Activated naive CD4-positive, alpha-beta T cell treated with anti-CD3 and anti-CD28 coated beads, Interleukin-2, amount 10 ng/mL, durations not matched to agents 7 days and 5 days (primary cell): ENCODE measurements at regions not wholly inside any gene's neighbourhood (a gene's known extent, or its start where the extent isn't known, plus 50 kb on each side); places are given as distances from the start of the nearest gene placed in this dataset.

Experiments used
- CTCF ChIA-PET: fragments of 350-600 bp; sonication (Branson Sonifier 250); formaldehyde crosslinking; loops from one replicate; lab custom pipeline; 2021; ENCODE audit warnings: antibody characterized with exemption; lab: Charles Lee
- DNase-seq: peaks from one replicate; pipeline ENCODE4 v3.0.0-alpha.2; 2020
- H3K27ac Mint-ChIP-seq: one replicate; pipeline ENCODE4 v1.8.0; 2021; ENCODE audit warnings: mild to moderate bottlenecking, moderate library complexity, mixed read lengths
- H3K27me3 Mint-ChIP-seq: one replicate; pipeline ENCODE4 v1.8.0; 2021; ENCODE audit warnings: mild to moderate bottlenecking, mixed read lengths
- H3K36me3 Mint-ChIP-seq: one replicate; pipeline ENCODE4 v1.8.0; 2021; ENCODE audit warnings: mixed read lengths
- H3K4me1 Mint-ChIP-seq: one replicate; pipeline ENCODE4 v1.8.0; 2021; ENCODE audit warnings: mixed read lengths
- H3K4me3 Mint-ChIP-seq: one replicate; pipeline ENCODE4 v1.8.0; 2021; ENCODE audit warnings: mild to moderate bottlenecking, moderate library complexity, mixed read lengths
- H3K9me3 Mint-ChIP-seq: one replicate; pipeline ENCODE4 v1.8.0; 2021; ENCODE audit warnings: mixed read lengths

DNA sequence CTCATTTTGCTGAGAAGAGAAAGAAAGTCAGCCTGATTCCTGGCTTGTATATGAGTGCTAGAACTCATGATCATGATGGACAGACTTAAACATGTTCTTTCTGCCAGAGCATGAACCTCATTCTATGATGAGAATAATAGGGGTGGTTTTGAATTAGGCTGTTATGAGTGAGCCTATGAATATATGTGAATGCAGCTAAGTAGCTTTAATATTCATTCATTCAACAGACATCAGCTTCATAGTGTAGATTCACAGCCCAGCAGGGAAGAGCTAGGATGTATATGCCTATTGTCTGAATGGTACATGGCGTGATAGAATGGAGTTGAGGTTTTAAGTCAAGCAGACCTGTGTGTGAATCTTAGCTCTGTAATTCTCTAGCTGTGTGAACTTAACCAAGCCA, 573.2 kb downstream of the DHX35 start:
- CTCF ChIA-PET, result no interaction called here
- Mint-ChIP-seq H3K9me3 (no peaks in the 10 kb centered on the region), H3K27ac (no peak overlapping the region), H3K36me3 (no peaks in the 10 kb centered on the region), H3K27me3 (peaks cover 4% of the 10 kb centered on the region), H3K4me3 (no peak overlapping the region), H3K4me1 (no peaks in the 10 kb centered on the region)
- DNase-seq, result no peak

- H3K36me3 Mint-ChIP-seq, result no peaks in the 10 kb centered on the region
- no peaks in the 10 kb centered on the region for H3K9me3 Mint-ChIP-seq
- no peaks in the 10 kb centered on the region for H3K4me1 Mint-ChIP-seq
- no peak overlapping the region for H3K4me3 Mint-ChIP-seq
- CTCF ChIA-PET, result no interaction called here
- peaks cover 4% of the 10 kb centered on the region for H3K27me3 Mint-ChIP-seq
- H3K27ac Mint-ChIP-seq, result no peak overlapping the region
- no peak for DNase-seq
Observed at GRCh38 chr20:39534846-39535245, 572.7 kb downstream of the DHX35 start.

DNA sequence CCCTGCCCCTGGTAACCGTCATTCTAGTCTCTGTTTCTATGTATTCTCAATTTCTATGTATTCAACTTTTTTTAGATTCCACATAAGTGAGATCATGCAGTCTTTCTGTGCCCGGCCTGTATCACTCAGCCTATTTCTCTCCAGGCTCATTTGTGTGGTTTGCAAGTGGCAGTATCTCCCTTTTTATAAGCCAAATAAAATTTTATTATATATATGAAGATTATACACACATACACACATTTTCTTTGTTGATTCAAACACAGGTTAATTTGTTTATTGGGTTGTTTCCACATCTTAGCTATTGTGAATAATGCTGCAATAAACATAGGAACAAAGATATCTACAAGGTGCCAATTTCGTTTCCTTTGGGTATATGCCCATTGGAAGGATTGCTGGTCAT, 571.7 kb downstream of the DHX35 start:
- Mint-ChIP-seq H3K27ac (no peak overlapping the region), H3K27me3 (peaks cover 4% of the 10 kb centered on the region), H3K4me1 (no peaks in the 10 kb centered on the region), H3K36me3 (no peaks in the 10 kb centered on the region), H3K9me3 (no peaks in the 10 kb centered on the region), H3K4me3 (no peak overlapping the region)
- DNase-seq, result no peak
- CTCF ChIA-PET, result no interaction called here

- no peaks in the 10 kb centered on the region for H3K9me3 Mint-ChIP-seq
- peaks cover 4% of the 10 kb centered on the region for H3K27me3 Mint-ChIP-seq
- no peak overlapping the region for H3K27ac Mint-ChIP-seq
- no peak for DNase-seq
- no peaks in the 10 kb centered on the region for H3K4me1 Mint-ChIP-seq
- CTCF ChIA-PET, result no interaction called here
- no peaks in the 10 kb centered on the region for H3K36me3 Mint-ChIP-seq
- no peak overlapping the region for H3K4me3 Mint-ChIP-seq
Observed at GRCh38 chr20:39532205-39532604, 570.1 kb downstream of the DHX35 start.

DNA sequence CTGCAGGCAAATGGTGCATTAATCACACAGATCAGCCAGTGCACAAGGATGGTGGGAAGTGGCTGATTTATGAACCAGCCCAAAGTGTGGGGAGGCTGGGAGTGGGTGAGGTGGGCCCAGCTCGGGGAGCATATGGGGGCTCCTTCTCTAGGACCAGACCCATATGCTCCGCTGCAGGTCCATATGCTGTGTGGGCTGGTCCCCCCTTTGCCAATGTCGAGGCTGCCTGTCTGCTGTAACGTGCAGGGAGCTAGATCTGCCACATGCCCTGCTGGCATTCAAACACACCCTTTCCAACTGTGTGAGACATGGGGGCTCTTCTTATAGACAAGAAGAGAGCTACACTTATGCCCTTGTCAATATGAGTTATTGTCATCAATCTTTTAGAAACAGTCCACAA, 566.3 kb downstream of the DHX35 start:
- no peak overlapping the region for H3K4me3 Mint-ChIP-seq
- CTCF ChIA-PET, result no interaction called here
- no peak overlapping the region for H3K27ac Mint-ChIP-seq
- H3K27me3 Mint-ChIP-seq, result peaks cover 4% of the 10 kb centered on the region
- no peaks in the 10 kb centered on the region for H3K9me3 Mint-ChIP-seq
- no peaks in the 10 kb centered on the region for H3K4me1 Mint-ChIP-seq
- no peaks in the 10 kb centered on the region for H3K36me3 Mint-ChIP-seq
- no peak for DNase-seq

DNA sequence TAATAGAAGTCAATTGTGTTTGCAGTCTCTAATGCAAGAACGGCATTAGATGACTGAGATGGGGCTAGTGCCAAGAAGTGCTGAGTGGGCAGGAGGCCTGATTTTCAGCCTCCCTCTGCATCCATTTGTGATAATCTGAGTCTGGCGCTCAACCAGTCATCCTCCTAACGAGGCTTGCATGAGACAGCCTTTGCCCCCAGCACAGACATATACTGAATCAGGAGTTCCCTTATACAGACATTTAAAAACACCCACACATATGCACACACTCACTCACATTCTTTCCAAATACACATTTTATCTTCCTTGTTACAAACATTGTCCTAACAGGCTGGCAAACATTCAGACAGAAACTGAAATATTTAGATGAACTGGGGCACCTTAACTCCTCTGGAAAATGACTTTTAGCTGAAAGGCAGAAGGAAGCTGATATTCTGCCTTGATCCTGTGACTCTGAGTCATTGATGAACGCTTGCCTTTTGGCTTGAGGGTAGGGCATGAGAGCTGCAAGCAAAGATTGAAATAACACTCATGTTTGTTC, 562.3 kb downstream of the DHX35 start:
- CTCF ChIA-PET, result no interaction called here
- no peak for DNase-seq
- Mint-ChIP-seq H3K27ac (no peak overlapping the region), H3K9me3 (peaks cover 4% of the 10 kb centered on the region), H3K36me3 (no peaks in the 10 kb centered on the region), H3K4me1 (no peaks in the 10 kb centered on the region), H3K4me3 (no peak overlapping the region), H3K27me3 (no peaks in the 10 kb centered on the region)

DNA sequence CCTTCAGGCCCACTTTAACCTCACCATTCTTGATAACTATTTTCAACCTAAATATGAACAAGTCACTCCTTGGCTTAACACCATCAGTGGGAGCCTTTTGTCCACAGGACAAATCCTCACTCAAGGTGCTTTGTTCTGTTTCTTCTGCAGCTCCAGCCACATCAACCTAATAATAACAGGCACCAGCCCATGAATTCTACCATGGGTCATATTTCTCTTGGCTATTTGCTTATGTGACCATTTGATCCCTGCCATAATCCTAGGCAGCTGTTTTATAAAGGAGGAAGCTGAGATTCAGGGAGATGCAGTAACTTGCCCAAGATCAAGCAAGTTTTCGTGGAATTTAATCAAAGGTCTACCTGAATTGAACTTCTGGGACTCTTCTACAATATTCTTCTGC, 561.3 kb downstream of the DHX35 start:
- Mint-ChIP-seq H3K9me3 (peaks cover 4% of the 10 kb centered on the region), H3K4me1 (no peaks in the 10 kb centered on the region), H3K4me3 (no peak overlapping the region), H3K27ac (no peak overlapping the region), H3K36me3 (no peaks in the 10 kb centered on the region), H3K27me3 (no peaks in the 10 kb centered on the region)
- CTCF ChIA-PET, result no interaction called here
- DNase-seq, result no peak

GRCh38 chr20:39518654-39519053, 556.5 kb downstream of the DHX35 start:
- no peak for DNase-seq
- no peaks in the 10 kb centered on the region for H3K4me1 Mint-ChIP-seq
- CTCF ChIA-PET, result no interaction called here
- no peak overlapping the region for H3K27ac Mint-ChIP-seq
- peaks cover 9% of the 10 kb centered on the region for H3K9me3 Mint-ChIP-seq
- H3K4me3 Mint-ChIP-seq, result no peak overlapping the region
- H3K36me3 Mint-ChIP-seq, result no peaks in the 10 kb centered on the region
- no peaks in the 10 kb centered on the region for H3K27me3 Mint-ChIP-seq

- Mint-ChIP-seq H3K27ac (no peak overlapping the region), H3K9me3 (peaks cover 9% of the 10 kb centered on the region), H3K4me3 (no peak overlapping the region), H3K27me3 (no peaks in the 10 kb centered on the region), H3K36me3 (no peaks in the 10 kb centered on the region), H3K4me1 (no peaks in the 10 kb centered on the region)
- CTCF ChIA-PET, result no interaction called here
- no peak for DNase-seq
Observed at GRCh38 chr20:39516964-39517363, 554.8 kb downstream of the DHX35 start.

DNA sequence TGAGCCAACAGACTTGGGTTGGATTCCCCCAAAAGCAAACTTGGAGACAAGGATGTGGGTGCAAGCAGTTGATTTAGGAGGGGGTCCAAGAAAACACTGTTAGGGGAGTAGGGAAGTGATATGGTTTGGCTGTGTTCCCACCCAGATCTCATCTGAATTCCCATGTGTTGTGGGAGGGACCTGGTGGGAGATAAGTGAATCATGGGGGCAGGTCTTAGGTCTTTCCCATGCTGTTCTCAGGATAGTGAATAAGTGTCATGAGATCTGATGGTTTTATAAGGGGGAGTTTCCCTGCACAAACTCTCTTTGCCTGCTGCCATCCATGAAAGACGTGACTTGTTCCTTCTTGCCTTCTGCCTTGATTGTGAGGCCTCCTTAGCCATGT, 542.6 kb downstream of the DHX35 start:
- Mint-ChIP-seq H3K9me3 (no peaks in the 10 kb centered on the region), H3K27me3 (no peaks in the 10 kb centered on the region), H3K36me3 (no peaks in the 10 kb centered on the region), H3K27ac (no peak overlapping the region), H3K4me3 (no peak overlapping the region), H3K4me1 (no peaks in the 10 kb centered on the region)
- CTCF ChIA-PET, result no interaction called here
- DNase-seq, result no peak

GRCh38 chr20:39503902-39504709, 542.0 kb downstream of the DHX35 start:
- CTCF ChIA-PET, result no interaction called here
- no peak overlapping the region for H3K27ac Mint-ChIP-seq
- H3K9me3 Mint-ChIP-seq, result no peaks in the 10 kb centered on the region
- no peaks in the 10 kb centered on the region for H3K27me3 Mint-ChIP-seq
- no peaks in the 10 kb centered on the region for H3K36me3 Mint-ChIP-seq
- no peak overlapping the region for H3K4me3 Mint-ChIP-seq
- DNase-seq, result no peak
- H3K4me1 Mint-ChIP-seq, result no peaks in the 10 kb centered on the region

DNA sequence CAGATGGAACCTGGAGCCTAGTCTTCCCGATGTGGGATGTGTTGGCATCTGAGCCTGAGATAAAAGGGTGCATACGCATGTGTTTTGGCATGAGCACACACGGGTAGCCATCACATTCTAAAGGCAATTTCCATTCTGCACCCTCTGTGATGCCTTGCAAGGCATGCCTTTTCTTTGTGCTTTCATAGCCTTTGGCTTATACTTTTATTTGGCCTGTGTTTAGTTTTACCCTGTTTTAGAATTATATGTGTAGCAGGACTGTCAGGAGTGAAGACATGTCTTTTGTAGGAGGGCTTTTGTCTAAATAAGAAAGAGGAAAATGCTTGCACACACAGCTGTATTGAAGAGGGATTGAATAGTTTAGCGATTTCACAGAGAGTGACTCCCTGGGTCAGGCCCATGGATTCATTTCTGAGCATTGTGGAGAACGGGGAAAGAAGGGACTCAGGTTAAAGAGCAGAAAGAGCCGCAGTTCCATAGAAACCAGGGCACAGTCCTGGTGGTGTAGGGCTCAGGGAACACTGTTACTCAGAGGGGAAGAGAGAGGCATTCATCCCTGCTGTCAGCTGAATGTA, 530.2 kb downstream of the DHX35 start:
- Mint-ChIP-seq H3K36me3 (no peaks in the 10 kb centered on the region), H3K27me3 (no peaks in the 10 kb centered on the region), H3K4me1 (no peaks in the 10 kb centered on the region), H3K27ac (no peak overlapping the region), H3K4me3 (no peak overlapping the region), H3K9me3 (no peaks in the 10 kb centered on the region)
- CTCF ChIA-PET, result no interaction called here
- DNase-seq, result no peak

DNA sequence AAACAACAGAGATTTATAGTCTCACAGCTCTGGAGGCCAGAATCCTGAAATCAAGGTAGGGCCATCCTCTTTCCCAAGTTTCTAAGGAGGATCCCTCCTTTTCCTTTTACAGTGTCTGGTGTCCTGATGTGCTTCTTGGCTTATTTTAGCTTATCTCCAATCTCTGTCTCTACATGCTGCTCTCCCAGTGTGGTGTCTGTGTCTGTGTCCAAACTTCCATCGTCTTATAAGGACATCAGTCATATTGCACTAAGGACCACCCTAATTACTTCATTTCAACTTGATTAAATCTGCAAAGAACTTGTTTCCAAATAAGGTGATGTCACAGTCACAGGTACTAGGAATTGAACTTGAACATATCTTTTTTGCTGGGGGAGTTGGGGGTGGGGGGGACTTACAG, 529.6 kb downstream of the DHX35 start:
- Mint-ChIP-seq H3K9me3 (no peaks in the 10 kb centered on the region), H3K4me3 (no peak overlapping the region), H3K27ac (no peak overlapping the region), H3K27me3 (no peaks in the 10 kb centered on the region), H3K36me3 (no peaks in the 10 kb centered on the region), H3K4me1 (no peaks in the 10 kb centered on the region)
- DNase-seq, result no peak
- CTCF ChIA-PET, result no interaction called here

DNA sequence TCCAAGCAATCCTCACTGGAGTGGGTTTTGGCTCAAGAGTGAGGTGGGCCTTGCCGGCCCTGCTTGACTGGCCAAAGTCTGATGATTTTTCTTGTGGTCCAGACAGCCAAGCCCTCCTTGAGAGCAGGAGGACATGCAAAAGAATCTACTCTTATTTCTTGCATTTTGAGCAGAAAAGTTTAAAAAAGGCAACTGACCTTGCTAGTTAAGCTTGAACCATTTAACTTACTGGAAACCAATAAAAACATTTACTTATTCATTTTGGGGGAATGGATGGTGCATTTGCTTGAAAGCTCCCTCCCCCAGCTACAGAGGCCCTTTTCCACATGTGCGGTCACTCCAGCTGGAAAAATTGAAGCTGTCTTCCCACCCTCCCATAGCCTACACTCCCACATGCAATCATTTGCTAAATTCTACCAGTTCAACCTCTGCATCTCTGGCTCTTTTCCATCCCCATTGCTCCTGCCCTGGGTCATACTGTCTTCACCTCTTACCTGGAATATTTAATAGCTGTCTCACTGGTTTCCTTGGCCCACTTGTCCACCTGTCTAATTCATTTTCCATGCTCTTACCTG, 527.9 kb downstream of the DHX35 start:
- DNase-seq, result no peak
- Mint-ChIP-seq H3K9me3 (no peaks in the 10 kb centered on the region), H3K4me3 (no peak overlapping the region), H3K36me3 (no peaks in the 10 kb centered on the region), H3K4me1 (no peaks in the 10 kb centered on the region), H3K27ac (no peak overlapping the region), H3K27me3 (no peaks in the 10 kb centered on the region)
- CTCF ChIA-PET, result no interaction called here
